Subcutaneous abdominal adipose tissue (tissue), 5 donors: ENCODE measurements at regions not wholly inside any gene's neighbourhood (a gene's known extent, or its start where the extent isn't known, plus 50 kb on each side); places are given as distances from the start of the nearest gene placed in this dataset.
"Not testable (repeated sequence)": the region's sequence is repeated elsewhere in the genome, so short reads cannot be mapped to it uniquely, and the experiment has no call there.

ENCODE experiments used
- H3K27ac ChIP-seq: one replicate; pipeline ENCODE4 v1.7.0; 2013; ENCODE audit warnings: low read depth, mild to moderate bottlenecking, inconsistent platforms, low read length, moderate library complexity
- H3K27me3 ChIP-seq, 5 donors: one replicate each; pipeline ENCODE4 v1.7.0; 2013; ENCODE audit warnings: low read length in 5 of 5, inconsistent platforms in 1 of 5; ENCODE audit not compliant: control insufficient read depth in 5 of 5, insufficient read depth in 4 of 5
- H3K36me3 ChIP-seq, 5 donors: one replicate each; pipeline ENCODE4 v1.7.0; 2013; ENCODE audit warnings: low read length in 5 of 5; ENCODE audit not compliant: control insufficient read depth in 5 of 5, insufficient read depth in 5 of 5
- H3K4me1 ChIP-seq, 5 donors: one replicate each; pipeline ENCODE4 v1.7.0; 2013; ENCODE audit warnings: low read length in 5 of 5, mild to moderate bottlenecking in 3 of 5, moderate library complexity in 1 of 5; ENCODE audit not compliant: control insufficient read depth in 5 of 5, insufficient read depth in 5 of 5
- H3K4me3 ChIP-seq, 5 donors: one replicate each; pipeline ENCODE4 v1.7.0; 2013; ENCODE audit warnings: low read length in 5 of 5, low read depth in 1 of 5
- H3K9ac ChIP-seq, 5 donors: one replicate each; pipeline ENCODE4 v1.7.0; 2013; ENCODE audit warnings: low read length in 5 of 5, mild to moderate bottlenecking in 4 of 5, moderate library complexity in 3 of 5
- H3K9me3 ChIP-seq, 5 donors: one replicate each; pipeline ENCODE4 v1.7.0; 2013; ENCODE audit warnings: low read length in 5 of 5; ENCODE audit not compliant: control insufficient read depth in 5 of 5
- donor health status: healthy.
- donor health status: healthy.
- donor health status: healthy.
- donor health status: healthy.
- donor health status: healthy.

DNA sequence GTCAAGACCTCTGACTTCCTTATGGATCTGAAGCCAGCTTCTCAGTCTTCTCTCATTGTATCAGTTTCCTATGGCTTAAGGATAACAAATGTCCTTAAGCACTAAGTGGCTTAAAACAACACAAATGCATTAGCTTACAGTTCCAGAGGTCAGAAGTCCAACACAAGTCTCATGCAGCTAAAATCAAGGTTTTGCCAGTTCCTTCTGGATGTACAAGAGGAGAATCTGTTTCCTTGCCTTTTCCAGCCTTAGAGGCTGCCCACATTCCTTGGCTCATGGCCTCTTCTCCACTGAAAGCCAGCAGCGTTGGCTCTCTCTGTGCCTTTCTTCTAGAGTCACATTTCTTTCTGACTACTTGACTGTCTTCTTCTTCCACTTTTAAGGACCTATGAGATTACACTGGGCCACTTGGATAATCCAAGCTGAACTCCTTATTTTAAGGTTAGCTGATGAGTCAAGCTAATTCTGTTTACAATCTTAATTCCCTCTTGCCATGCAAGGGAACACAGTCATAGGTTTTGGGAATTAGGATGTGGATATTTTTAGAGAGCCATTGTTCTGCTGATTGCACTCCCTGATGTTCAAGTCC is 179.0 kb downstream of the BCAS1 start:
- Histone ChIP-seq H3K4me3 (no peak overlapping the region), H3K9me3 (peaks cover 3 to 8% (median 6%) of the 10 kb centered on the region in 5 donors), H3K4me1 (peaks cover 0 to 12% (median 9%) of the 10 kb centered on the region in 5 donors), H3K27ac (no peak overlapping the region), H3K27me3 (no peaks in the 10 kb centered on the region), H3K36me3 (no peaks in the 10 kb centered on the region), H3K9ac (no peak overlapping the region)

DNA sequence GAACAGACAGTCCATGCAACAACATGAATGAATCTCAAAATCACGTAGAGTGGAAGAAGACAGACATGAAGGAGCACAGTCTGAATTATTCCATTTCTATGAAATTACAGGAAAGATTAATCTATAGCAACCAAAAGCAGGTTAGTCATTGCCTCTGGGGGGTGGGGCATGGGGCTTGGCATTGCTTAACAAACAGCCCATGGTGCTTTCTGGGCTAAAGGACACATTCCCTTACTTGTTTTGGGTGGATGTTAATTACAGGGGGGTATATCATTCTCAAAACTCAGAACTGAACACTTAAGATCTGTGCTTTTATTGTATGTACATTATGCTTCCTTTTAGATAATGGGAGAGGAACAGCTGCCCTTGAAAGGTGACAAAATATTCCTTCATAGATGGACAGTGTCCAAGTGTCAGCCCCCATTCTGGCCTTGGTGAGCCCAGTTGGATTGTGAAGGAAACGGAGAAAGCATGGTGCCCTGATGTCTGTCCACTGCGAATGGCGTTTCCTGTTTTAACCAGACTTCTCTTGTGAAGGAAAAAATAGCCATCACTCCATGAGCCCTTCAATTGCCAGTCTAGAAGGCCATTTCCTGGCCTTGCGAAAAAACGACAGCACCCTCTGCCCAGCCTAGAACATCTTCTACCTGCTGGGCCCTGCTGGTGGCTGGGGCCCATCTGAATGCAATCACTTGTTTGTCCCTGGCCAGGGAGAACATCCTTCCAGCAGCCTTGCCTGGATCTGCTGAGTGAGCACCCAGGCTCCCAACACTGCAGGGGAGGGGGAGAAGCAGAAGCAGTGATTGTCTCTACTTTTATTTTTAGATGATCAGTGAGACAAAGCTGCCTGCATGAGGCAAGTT is 179.7 kb downstream of the BCAS1 start:
- no peaks in the 10 kb centered on the region for H3K36me3 ChIP-seq
- H3K4me3 ChIP-seq, result no peak overlapping the region
- peaks cover 0 to 12% (median 9%) of the 10 kb centered on the region in 5 donors for H3K4me1 ChIP-seq
- no peak overlapping the region for H3K27ac ChIP-seq
- H3K27me3 ChIP-seq, result no peaks in the 10 kb centered on the region
- no peak overlapping the region for H3K9ac ChIP-seq
- peaks cover 3 to 8% (median 6%) of the 10 kb centered on the region in 5 donors for H3K9me3 ChIP-seq

DNA sequence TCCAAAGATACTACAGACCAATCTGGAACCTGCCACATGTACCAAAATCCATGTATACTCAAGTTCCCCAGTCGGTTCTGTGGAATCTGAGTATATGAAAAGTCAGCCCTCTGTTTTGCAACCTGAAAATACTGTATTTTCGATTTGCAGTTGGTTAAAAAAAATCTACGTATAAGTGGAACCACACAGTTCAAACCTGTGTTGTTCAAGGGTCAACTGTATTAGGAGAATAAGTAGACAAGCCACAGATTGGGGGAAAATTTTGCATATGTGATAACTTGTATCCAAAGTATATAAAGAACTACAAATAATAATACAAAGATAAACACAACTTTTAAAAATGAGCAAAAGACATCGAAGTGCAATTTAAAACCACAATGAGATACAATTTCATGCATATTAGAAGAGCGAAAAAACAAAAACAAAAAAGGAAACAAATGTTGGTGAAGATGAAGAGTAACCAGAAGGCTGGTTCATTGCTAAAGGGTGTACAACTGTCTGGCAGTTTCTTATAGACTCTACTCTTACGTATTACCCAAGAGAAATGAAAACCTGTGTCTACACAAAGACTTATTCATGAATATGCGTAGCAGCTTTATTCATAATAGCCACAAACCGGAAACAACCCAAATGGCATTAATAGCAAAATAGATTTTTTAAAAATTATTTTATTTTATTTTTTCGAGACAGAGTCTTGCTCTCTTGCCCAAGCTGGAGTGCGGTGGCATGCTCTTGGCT is 180.8 kb downstream of the BCAS1 start:
- H3K27ac ChIP-seq, result no peak overlapping the region
- peaks cover 3 to 8% (median 6%) of the 10 kb centered on the region in 5 donors for H3K9me3 ChIP-seq
- no peak overlapping the region for H3K9ac ChIP-seq
- H3K27me3 ChIP-seq, result no peaks in the 10 kb centered on the region
- H3K4me3 ChIP-seq, result no peak overlapping the region
- H3K4me1 ChIP-seq, result peaks cover 0 to 14% (median 9%) of the 10 kb centered on the region in 5 donors
- no peaks in the 10 kb centered on the region for H3K36me3 ChIP-seq

DNA sequence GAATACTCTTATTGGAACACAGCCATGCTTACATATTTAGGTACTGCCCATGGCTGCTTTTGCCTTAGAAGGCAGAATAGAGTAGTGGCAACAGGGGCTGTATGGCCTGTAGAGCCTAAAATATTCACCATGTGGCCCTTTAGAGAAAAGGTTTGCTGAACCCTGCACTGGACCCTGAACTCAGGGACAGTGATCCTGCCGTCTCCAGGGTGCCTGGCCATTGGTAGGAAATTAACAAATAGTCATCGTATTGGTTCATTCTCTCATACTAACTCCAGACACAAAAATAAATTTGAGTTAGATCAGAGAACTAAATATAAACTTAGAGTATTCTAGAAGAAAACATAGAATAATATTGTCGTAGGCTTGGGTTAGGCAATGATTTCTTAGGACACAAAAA is 181.4 kb downstream of the BCAS1 start:
- H3K36me3 ChIP-seq, result no peaks in the 10 kb centered on the region
- H3K27ac ChIP-seq, result no peak overlapping the region
- H3K4me3 ChIP-seq, result no peak overlapping the region
- peaks cover 0 to 21% (median 9%) of the 10 kb centered on the region in 5 donors for H3K4me1 ChIP-seq
- no peak overlapping the region for H3K9ac ChIP-seq
- no peaks in the 10 kb centered on the region for H3K27me3 ChIP-seq
- H3K9me3 ChIP-seq, result peaks cover 3 to 8% (median 6%) of the 10 kb centered on the region in 5 donors

DNA sequence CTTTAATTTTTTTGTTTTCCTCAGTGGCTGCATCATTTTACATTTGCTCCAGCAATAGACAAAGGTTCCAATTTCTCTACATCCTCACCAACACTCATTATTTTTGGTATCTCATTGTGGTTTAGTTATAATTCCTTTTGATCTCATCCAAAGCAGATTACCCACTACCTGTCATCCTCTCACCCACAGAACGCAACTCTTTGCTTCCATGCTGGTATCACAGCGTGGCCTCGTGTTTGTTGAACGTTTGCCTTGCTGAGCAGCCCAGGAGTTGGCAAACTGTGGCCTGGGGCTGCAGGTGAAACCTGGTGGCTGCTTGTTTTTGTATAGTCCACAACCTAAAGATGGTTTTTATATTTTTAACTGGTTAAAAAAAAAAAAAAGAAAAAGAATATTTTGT is 181.9 kb downstream of the BCAS1 start:
- Histone ChIP-seq H3K9ac (no peak overlapping the region), H3K27ac (no peak overlapping the region), H3K27me3 (no peaks in the 10 kb centered on the region), H3K36me3 (no peaks in the 10 kb centered on the region), H3K9me3 (peaks cover 3 to 8% (median 6%) of the 10 kb centered on the region in 5 donors), H3K4me3 (no peak overlapping the region), H3K4me1 (peaks cover 0 to 21% (median 9%) of the 10 kb centered on the region in 5 donors)

DNA sequence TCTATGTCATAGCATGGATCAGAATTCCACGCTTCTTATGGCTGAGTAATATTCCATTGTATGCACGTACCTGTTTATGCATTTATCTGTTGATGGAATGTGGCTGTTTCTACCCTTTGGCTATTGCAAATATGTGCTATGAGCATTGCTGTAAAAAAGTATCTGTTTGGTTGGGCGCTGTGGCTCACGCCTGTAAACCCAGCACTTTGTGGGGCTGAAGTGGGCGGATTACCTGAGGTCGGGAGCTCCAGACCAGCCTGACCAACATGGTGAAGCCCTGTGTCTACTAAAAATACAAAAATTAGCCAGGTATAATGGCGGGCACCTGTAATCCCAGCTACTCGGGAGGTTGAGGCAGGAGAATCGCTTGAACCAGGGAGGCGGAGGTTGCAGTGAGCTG is 182.4 kb downstream of the BCAS1 start:
- no peak overlapping the region for H3K4me3 ChIP-seq
- H3K9ac ChIP-seq, result no peak overlapping the region

DNA sequence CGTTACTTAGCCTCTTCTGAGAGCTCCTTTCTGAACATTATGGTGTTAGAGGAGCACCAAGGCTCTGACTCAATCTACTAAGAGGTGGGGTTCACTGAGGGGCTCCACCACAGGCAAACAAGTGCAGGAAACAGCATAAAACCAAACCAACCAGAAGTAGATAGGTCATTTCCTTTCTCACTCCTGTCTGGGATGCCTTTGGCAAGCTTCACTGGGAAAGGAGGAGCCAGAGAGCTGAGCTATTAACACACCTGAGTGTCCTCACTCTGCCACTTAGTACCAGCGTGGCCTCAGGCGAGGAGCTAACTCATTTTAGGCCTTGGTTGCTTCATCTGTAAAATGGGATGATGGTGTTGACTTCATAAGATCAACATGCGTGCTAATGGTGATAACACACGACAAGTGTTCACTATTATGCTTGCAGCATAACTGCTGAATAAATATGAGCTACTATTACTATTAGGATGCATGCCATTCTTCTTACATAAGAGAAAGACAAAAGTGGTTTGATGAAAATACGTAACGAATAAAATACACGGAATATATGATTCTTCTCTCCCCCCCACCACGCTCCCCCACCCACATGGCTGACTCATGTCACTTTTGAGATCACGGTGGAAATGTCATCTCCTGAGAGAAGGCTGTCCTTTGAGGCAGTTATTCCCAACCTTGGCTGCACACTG is 185.4 kb downstream of the BCAS1 start:
- Histone ChIP-seq H3K9me3 (no peaks in the 10 kb centered on the region), H3K4me3 (no peak overlapping the region), H3K36me3 (no peaks in the 10 kb centered on the region), H3K9ac (no peak overlapping the region), H3K27me3 (no peaks in the 10 kb centered on the region), H3K27ac (no peak overlapping the region), H3K4me1 (peaks cover 0 to 9% (median 0%) of the 10 kb centered on the region in 5 donors)

More for the DNA sequence above, 182.4 kb downstream of the BCAS1 start:
- Histone ChIP-seq H3K36me3 (no peaks in the 10 kb centered on the region), H3K27me3 (no peaks in the 10 kb centered on the region), H3K9me3 (peaks cover 3 to 8% (median 6%) of the 10 kb centered on the region in 5 donors), H3K27ac (no peak overlapping the region), H3K4me1 (peaks cover 0 to 21% (median 9%) of the 10 kb centered on the region in 5 donors)

DNA sequence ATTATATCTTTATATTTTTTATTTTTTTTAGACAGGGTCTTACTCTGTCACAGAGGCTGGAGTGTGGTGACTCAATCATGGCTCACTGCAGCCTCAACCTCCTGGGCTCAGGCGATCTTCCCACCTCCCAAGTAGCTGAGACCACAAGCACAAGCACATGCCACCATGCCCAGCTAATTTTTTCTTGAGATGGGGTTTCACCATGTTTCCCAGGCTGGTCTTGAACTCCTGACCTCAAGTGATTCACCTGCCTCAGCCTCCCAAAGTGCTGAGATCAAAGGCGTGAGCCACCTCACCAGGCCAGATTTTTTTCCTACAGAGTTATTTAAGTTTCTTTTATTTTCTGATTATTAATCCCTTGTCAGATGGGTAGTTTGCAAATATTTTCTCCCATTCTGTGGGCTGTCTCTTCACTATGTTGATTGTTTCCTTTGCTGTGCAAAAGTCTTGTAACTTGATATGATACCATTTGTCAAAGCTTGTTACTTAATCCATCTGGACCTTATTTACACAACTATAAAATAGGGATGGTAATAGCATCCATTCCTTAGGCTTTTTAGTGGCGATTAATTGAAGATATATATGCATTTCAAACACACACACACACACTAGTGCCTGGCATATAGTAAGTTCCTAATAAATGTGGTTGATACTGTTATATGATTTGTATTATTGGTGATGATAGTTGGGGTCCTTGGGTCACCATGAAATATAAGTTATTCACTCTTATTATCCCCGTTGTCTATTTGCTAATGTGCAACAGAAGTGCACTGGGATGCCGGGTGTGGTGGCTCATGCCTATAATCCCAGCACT is 187.1 kb downstream of the BCAS1 start:
- Histone ChIP-seq H3K4me3 (no peak overlapping the region), H3K9me3 (no peaks in the 10 kb centered on the region), H3K27ac (no peak overlapping the region), H3K4me1 (peaks cover 0 to 13% (median 0%) of the 10 kb centered on the region in 5 donors), H3K27me3 (no peaks in the 10 kb centered on the region), H3K36me3 (no peaks in the 10 kb centered on the region), H3K9ac (no peak overlapping the region)

DNA sequence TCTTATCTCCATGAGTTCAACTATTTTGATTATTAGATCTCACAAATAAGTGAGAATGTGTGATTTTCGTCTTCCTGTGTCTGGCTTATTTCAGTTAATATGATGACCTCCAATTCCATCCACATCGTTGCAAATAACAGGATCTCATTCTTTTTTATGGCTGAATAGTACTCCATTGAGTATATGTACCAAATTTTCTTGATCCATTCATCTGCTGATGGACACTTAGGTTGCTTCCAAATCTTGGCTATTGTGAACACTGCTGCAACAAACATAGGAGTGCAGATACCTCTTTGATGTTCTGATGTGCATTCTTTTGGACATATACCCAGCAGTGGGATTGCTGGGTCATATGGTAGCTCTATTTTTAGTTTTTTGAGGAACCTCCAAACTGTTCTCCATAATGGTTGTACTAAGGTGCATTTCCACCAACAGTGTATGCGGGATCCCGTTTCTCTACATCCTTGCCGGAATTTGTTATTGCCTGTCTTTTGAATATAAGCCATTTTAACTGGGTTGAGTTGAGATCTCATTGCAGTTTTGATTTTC is 187.9 kb downstream of the BCAS1 start:
- not testable (repeated sequence) for H3K9ac ChIP-seq, H3K9me3 ChIP-seq, H3K4me3 ChIP-seq, H3K36me3 ChIP-seq, H3K27ac ChIP-seq, H3K27me3 ChIP-seq
- H3K4me1 ChIP-seq, result peaks cover 0 to 13% (median 0%) of the 10 kb centered on the region in 5 donors
